SU-DHL-6 (cell line): ENCODE measurements at regions not wholly inside any gene's neighbourhood (a gene's known extent, or its start where the extent isn't known, plus 50 kb on each side); places are given as distances from the start of the nearest gene placed in this dataset.

Experiments
- EZH2phosphoT487 ChIP-seq: fragments of 200-600 bp; sonication (generic), shearing (Covaris generic); conservative IDR thresholded peaks from 2 replicates; pipeline ENCODE4 v1.6.1; 2018; ENCODE audit warnings: mild to moderate bottlenecking, antibody characterized with exemption, low read length, moderate library complexity, mixed read lengths
- TF ChIP-seq, protein P1 (sequence below): fragments of 200-600 bp; sonication (generic); IDR thresholded peaks from one replicate; pipeline ENCODE4 v1.5.1; 2017; ENCODE audit warnings: antibody characterized with exemption, mild to moderate bottlenecking, low read length, moderate library complexity; ENCODE audit not compliant: insufficient read depth, poor library complexity, severe bottlenecking

DNA sequence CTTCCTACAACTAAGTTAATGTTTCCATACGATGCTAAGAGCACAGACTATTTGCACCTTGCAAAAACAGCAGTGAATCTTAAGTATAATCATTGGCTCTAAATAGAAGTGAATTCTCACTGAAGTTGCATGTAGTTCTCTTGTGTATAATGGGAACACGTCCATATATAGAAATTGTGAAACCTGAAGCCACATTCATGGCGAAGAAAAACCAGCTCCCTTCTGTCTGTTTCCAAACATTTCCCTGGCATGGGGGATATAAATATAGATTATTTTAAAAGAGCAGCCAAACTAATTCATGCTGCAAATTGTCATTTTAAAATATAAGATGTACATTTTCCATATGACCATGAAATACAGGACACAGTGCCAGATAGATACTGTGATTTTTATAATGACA lies 71.1 kb downstream of the TRAM1L1 start:
- TF ChIP-seq, protein P1, sequence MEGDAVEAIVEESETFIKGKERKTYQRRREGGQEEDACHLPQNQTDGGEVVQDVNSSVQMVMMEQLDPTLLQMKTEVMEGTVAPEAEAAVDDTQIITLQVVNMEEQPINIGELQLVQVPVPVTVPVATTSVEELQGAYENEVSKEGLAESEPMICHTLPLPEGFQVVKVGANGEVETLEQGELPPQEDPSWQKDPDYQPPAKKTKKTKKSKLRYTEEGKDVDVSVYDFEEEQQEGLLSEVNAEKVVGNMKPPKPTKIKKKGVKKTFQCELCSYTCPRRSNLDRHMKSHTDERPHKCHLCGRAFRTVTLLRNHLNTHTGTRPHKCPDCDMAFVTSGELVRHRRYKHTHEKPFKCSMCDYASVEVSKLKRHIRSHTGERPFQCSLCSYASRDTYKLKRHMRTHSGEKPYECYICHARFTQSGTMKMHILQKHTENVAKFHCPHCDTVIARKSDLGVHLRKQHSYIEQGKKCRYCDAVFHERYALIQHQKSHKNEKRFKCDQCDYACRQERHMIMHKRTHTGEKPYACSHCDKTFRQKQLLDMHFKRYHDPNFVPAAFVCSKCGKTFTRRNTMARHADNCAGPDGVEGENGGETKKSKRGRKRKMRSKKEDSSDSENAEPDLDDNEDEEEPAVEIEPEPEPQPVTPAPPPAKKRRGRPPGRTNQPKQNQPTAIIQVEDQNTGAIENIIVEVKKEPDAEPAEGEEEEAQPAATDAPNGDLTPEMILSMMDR: no peak
- no peak for TF ChIP-seq EZH2phosphoT487
